IMR-90 (cell line): ENCODE measurements at regions not wholly inside any gene's neighbourhood (a gene's known extent, or its start where the extent isn't known, plus 50 kb on each side); places are given as distances from the start of the nearest gene placed in this dataset.

Experiments
- ATAC-seq: fragments of 200-7000 bp; cut with Tn5 transposase; 2 replicates; pipeline ENCODE4 v1.9.1; 2020; ENCODE audit warnings: low read depth, mild to moderate bottlenecking, moderate library complexity
- BruUV-seq: library from RNA; stranded (reverse); fragments of 400-500 nt; replicated peaks from 2 replicates; lab custom pipeline; 2021; lab: Mats Ljungman, UMichigan
- CTCF ChIA-PET: fragments of 300-600 bp; formaldehyde crosslinking; extraction: SDS; loops from one replicate; lab custom pipeline; 2021; ENCODE audit warnings: antibody characterized with exemption; lab: Yijun Ruan, JAX
- POLR2A ChIA-PET: fragments of 300-600 bp; sonication (Branson Sonifier 250); formaldehyde crosslinking; loops from one replicate; lab custom pipeline; 2022; ENCODE audit warnings: antibody characterized with exemption; ENCODE audit not compliant: unreplicated experiment; lab: Charles Lee
- DNase-seq: peaks from one replicate; pipeline ENCODE4 v3.0.0; 2013
- H2AFZ ChIP-seq: replicated peaks from 2 replicates; pipeline ENCODE3; 2013; ENCODE audit warnings: low read length, mild to moderate bottlenecking; ENCODE audit not compliant: poor library complexity
- H2AK5ac ChIP-seq: 2 replicates; pipeline ENCODE4 v1.6.1; 2013; ENCODE audit warnings: low read depth, low read length, inconsistent platforms
- H2AK9ac ChIP-seq: replicated peaks from 2 replicates; pipeline ENCODE3; 2013; ENCODE audit warnings: mild to moderate bottlenecking, low read depth, low read length, moderate library complexity; ENCODE audit not compliant: poor library complexity
- H2BK120ac ChIP-seq: 2 replicates; pipeline ENCODE4 v1.6.1; 2013; ENCODE audit warnings: low read depth, low read length, inconsistent platforms
- H2BK15ac ChIP-seq: 3 replicates; pipeline ENCODE4 v1.6.1; 2013; ENCODE audit warnings: low read depth, low read length, inconsistent platforms
- H2BK20ac ChIP-seq: 2 replicates; pipeline ENCODE4 v1.6.1; 2013; ENCODE audit warnings: low read depth, mild to moderate bottlenecking, inconsistent platforms, low read length, moderate library complexity
- H2BK5ac ChIP-seq: 2 replicates; pipeline ENCODE4 v1.6.1; 2013; ENCODE audit warnings: mild to moderate bottlenecking, low read depth, low read length, inconsistent platforms; ENCODE audit not compliant: poor library complexity, severe bottlenecking
- H3K14ac ChIP-seq: replicated peaks from 2 replicates; pipeline ENCODE4 v1.6.1; 2013; ENCODE audit warnings: low read depth, low read length, inconsistent platforms
- H3K18ac ChIP-seq: 2 replicates; pipeline ENCODE4 v1.6.1; 2013; ENCODE audit warnings: low read depth, low read length, control low read depth
- H3K23ac ChIP-seq: 2 replicates; pipeline ENCODE4 v1.6.1; 2013; ENCODE audit warnings: low read depth, low read length, inconsistent platforms
- H3K27ac ChIP-seq: 2 replicates; pipeline ENCODE4 v1.5.1; 2013; ENCODE audit warnings: mild to moderate bottlenecking, control low read depth, low read length; ENCODE audit not compliant: insufficient read depth
- H3K27me3 ChIP-seq: 2 replicates; pipeline ENCODE4 v1.6.1; 2013; ENCODE audit warnings: low read length; ENCODE audit not compliant: control insufficient read depth, insufficient read depth
- H3K36me3 ChIP-seq: 2 replicates; pipeline ENCODE4 v1.6.1; 2013; ENCODE audit warnings: low read length, mixed read lengths; ENCODE audit not compliant: control insufficient read depth, insufficient read depth
- H3K4ac ChIP-seq: 2 replicates; pipeline ENCODE4 v1.6.1; 2013; ENCODE audit warnings: low read depth, low read length, inconsistent platforms
- H3K4me1 ChIP-seq: 2 replicates; pipeline ENCODE4 v1.6.1; 2013; ENCODE audit warnings: low read length, mixed read lengths; ENCODE audit not compliant: control insufficient read depth, insufficient read depth
- H3K4me2 ChIP-seq: 2 replicates; pipeline ENCODE4 v1.6.1; 2013; ENCODE audit warnings: low read depth, mild to moderate bottlenecking, control low read depth, low read length, moderate library complexity
- H3K4me3 ChIP-seq: 2 replicates; pipeline ENCODE4 v1.5.1; 2013; ENCODE audit warnings: low read depth, mild to moderate bottlenecking, control low read depth, low read length, moderate library complexity; ENCODE audit not compliant: insufficient read depth
- H3K56ac ChIP-seq: 2 replicates; pipeline ENCODE4 v1.6.1; 2013; ENCODE audit warnings: low read length, inconsistent platforms; ENCODE audit not compliant: insufficient read depth; ENCODE audit errors: extremely low read depth
- H3K79me1 ChIP-seq, 2 experiments: 2 replicates each; pipeline ENCODE4 v1.6.1; 2013; ENCODE audit warnings: low read length in 2 of 2, inconsistent platforms in 1 of 2, low read depth in 1 of 2
- H3K9ac ChIP-seq: 2 replicates; pipeline ENCODE4 v1.6.1; 2013; ENCODE audit warnings: low read depth, low read length, control low read depth
- H3K9me1 ChIP-seq: 2 replicates; pipeline ENCODE4 v1.6.1; 2013; ENCODE audit warnings: low read length, inconsistent platforms; ENCODE audit not compliant: insufficient read depth
- H3K9me3 ChIP-seq: 2 replicates; pipeline ENCODE4 v1.6.1; 2013; ENCODE audit warnings: low read length; ENCODE audit not compliant: control insufficient read depth, insufficient read depth
- H4K20me1 ChIP-seq: 2 replicates; pipeline ENCODE4 v1.6.1; 2013; ENCODE audit warnings: low read length, inconsistent platforms; ENCODE audit not compliant: insufficient read depth
- H4K5ac ChIP-seq: 2 replicates; pipeline ENCODE4 v1.6.1; 2013; ENCODE audit warnings: mild to moderate bottlenecking, low read depth, low read length, control low read depth
- H4K8ac ChIP-seq, 2 experiments: 2 replicates each; pipeline ENCODE4 v1.6.1; 2013; ENCODE audit warnings: low read depth in 2 of 2, low read length in 2 of 2, control low read depth in 1 of 2, inconsistent platforms in 1 of 2
- H4K91ac ChIP-seq: 2 replicates; pipeline ENCODE4 v1.6.1; 2013; ENCODE audit warnings: low read depth, low read length, inconsistent platforms; ENCODE audit not compliant: insufficient read depth
- BHLHE40 ChIP-seq: fragments of 150-350 bp; IDR thresholded peaks from 2 replicates; pipeline ENCODE4 v1.6.1; 2016; ENCODE audit warnings: mild to moderate bottlenecking, low read depth, low read length
- CEBPB ChIP-seq: IDR thresholded peaks from 2 replicates; pipeline ENCODE4 v1.6.1; 2012; ENCODE audit warnings: low read depth, low read length, improper control_type of control experiment
- CHD1 ChIP-seq: IDR thresholded peaks from 2 replicates; pipeline ENCODE4 v1.6.1; 2012; ENCODE audit warnings: low read depth, low read length, improper control_type of control experiment
- CTCF ChIP-seq: conservative IDR thresholded peaks from 2 replicates; pipeline ENCODE4 v1.5.1; 2012; ENCODE audit warnings: mild to moderate bottlenecking, low read depth, low read length, improper control_type of control experiment
- ELK1 ChIP-seq: fragments of 150-350 bp; IDR thresholded peaks from 2 replicates; pipeline ENCODE4 v1.6.1; 2016; ENCODE audit warnings: low read depth, mild to moderate bottlenecking, low read length, moderate library complexity, borderline replicate concordance
- FOS ChIP-seq: fragments of 150-350 bp; IDR thresholded peaks from 2 replicates; pipeline ENCODE4 v1.6.1; 2016; ENCODE audit warnings: low read depth, low read length
- MAFK ChIP-seq: IDR thresholded peaks from 2 replicates; pipeline ENCODE4 v1.6.1; 2012; ENCODE audit warnings: low read depth, low read length, improper control_type of control experiment
- MAZ ChIP-seq: IDR thresholded peaks from 2 replicates; pipeline ENCODE4 v1.6.1; 2012; ENCODE audit warnings: low read depth, mild to moderate bottlenecking, low read length, improper control_type of control experiment, moderate library complexity, borderline replicate concordance
- MXI1 ChIP-seq: IDR thresholded peaks from 2 replicates; pipeline ENCODE4 v1.6.1; 2012; ENCODE audit warnings: low read depth, mild to moderate bottlenecking, low read length, moderate library complexity, borderline replicate concordance
- NFE2L2 ChIP-seq: fragments of 150-350 bp; IDR thresholded peaks from 2 replicates; pipeline ENCODE4 v1.6.1; 2016; ENCODE audit warnings: low read depth, mild to moderate bottlenecking, low read length
- POLR2A ChIP-seq: IDR thresholded peaks from 2 replicates; pipeline ENCODE4 v1.6.1; 2012; ENCODE audit warnings: mild to moderate bottlenecking, low read depth, low read length
- RAD21 ChIP-seq: IDR thresholded peaks from 2 replicates; pipeline ENCODE4 v1.6.1; 2012; ENCODE audit warnings: low read length, improper control_type of control experiment
- RCOR1 ChIP-seq: IDR thresholded peaks from 2 replicates; pipeline ENCODE4 v1.6.1; 2012; ENCODE audit warnings: mild to moderate bottlenecking, low read length, improper control_type of control experiment; ENCODE audit not compliant: insufficient replicate concordance
- RFX5 ChIP-seq: IDR thresholded peaks from 2 replicates; pipeline ENCODE4 v1.8.0; 2012; ENCODE audit warnings: low read depth, mild to moderate bottlenecking, low read length, moderate library complexity
- SMC3 ChIP-seq: fragments of 150-350 bp; IDR thresholded peaks from 2 replicates; pipeline ENCODE4 v1.6.1; 2016; ENCODE audit warnings: low read depth, mild to moderate bottlenecking, antibody characterized with exemption, low read length, moderate library complexity
- USF2 ChIP-seq: fragments of 150-350 bp; IDR thresholded peaks from 2 replicates; pipeline ENCODE4 v1.6.1; 2017; ENCODE audit warnings: mild to moderate bottlenecking, antibody characterized with exemption, low read length, low read depth
- WGBS, 2 experiments: methylation state at CpG; one replicate each; pipeline versions ENCODE4 v1.1.5 to v1.1.7; 2013; ENCODE audit warnings: missing lambda C conversion rate in 2 of 2; ENCODE audit not compliant: insufficient read length in 1 of 2; ENCODE audit errors: extremely low coverage in 2 of 2; 5-methylcytosine and 5-hydroxymethylcytosine counted together
- dilution Hi-C: fragments of 300-500 bp; cut with HindIII; formaldehyde crosslinking; loops from one replicate; pipeline ENCODE4 v1.14.3; 2018; ENCODE audit warnings: low sequenced_read_pairs; ENCODE audit not compliant: unreplicated experiment
- in situ Hi-C: fragments of 300-500 bp; cut with MboI; formaldehyde crosslinking; loops from 3 replicates; pipeline ENCODE4 v1.14.3; 2019; ENCODE audit warnings: low sequenced_read_pairs, inconsistent platforms, mixed read lengths
- intact Hi-C: fragments of 100-400 bp; cut with micrococcal nuclease; formaldehyde crosslinking; loops from 2 replicates; pipeline ENCODE4 v1.10.0; 2022

GRCh38 chr13:59424661-59425060, 739.1 kb downstream of the DIAPH3 start:
- Histone ChIP-seq H4K5ac (peak overlapping the region; percentile 65; the same call in 1 of the 2 replicates), H2AK5ac (no peak overlapping the region), H3K4me1 (peaks cover 4% of the 10 kb centered on the region), H3K79me1 (no peaks in the 10 kb centered on the region), H2AK9ac (no peak overlapping the region), H3K14ac (0 out of 2 replicates have a peak overlapping the region, but pooled peaks have one; percentile 65), H3K9ac (no peak overlapping the region), H2BK20ac (peak overlapping the region; percentile 95; the same call in 1 of the 2 replicates), H3K9me1 (no peaks in the 10 kb centered on the region; the same call in 1 of the 2 replicates), H3K27ac (peak overlapping the region; percentile 89; the same call in 1 of the 2 replicates), H3K4ac (peak overlapping the region; percentile 86), H3K27me3 (no peaks in the 10 kb centered on the region), H3K36me3 (no peaks in the 10 kb centered on the region), H3K23ac (no peak overlapping the region; the same call in 1 of the 2 replicates), H2BK15ac (0 out of 3 replicates have a peak overlapping the region, but pooled peaks have one; percentile 16), H2BK120ac (peak overlapping the region; percentile 93), H3K4me2 (no peak overlapping the region), H3K56ac (no peak overlapping the region), H2BK5ac (peak overlapping the region; percentile 93), H2AFZ (no peak overlapping the region), H4K8ac (peak overlapping the region in 1 of 2 experiments; percentile 88; a peak in 3 of 4 replicates), H3K9me3 (no peaks in the 10 kb centered on the region), H4K20me1 (no peaks in the 10 kb centered on the region), H3K18ac (peak overlapping the region; percentile 88; the same call in 1 of the 2 replicates), H3K4me3 (no peak overlapping the region), H4K91ac (peak overlapping the region; percentile 89)
- ChIA-PET POLR2A (no interaction called here), CTCF (no interaction called here)
- intact Hi-C loops, result no loop called here
- WGBS, 2 experiments, result no CpG with 5 or more reads among the region's 2 CpGs
- TF ChIP-seq SMC3 (no peak), FOS (no peak), POLR2A (no peak), NFE2L2 (no peak), USF2 (no peak), CEBPB (no peak), MAZ (no peak), CTCF (no peak), MAFK (no peak), BHLHE40 (no peak), CHD1 (no peak), RFX5 (no peak), RCOR1 (no peak), MXI1 (no peak), RAD21 (no peak), ELK1 (no peak)
- peak; percentile 30 for ATAC-seq
- dilution Hi-C loops, result no loop called here
- in situ Hi-C loops, result no loop called here
- DNase-seq, result peak; percentile 69
- BruUV-seq, result no TSS peak
